HG03442 (cell line): ENCODE measurements at regions not wholly inside any gene's neighbourhood (a gene's known extent, or its start where the extent isn't known, plus 50 kb on each side); places are given as distances from the start of the nearest gene placed in this dataset.
"Not testable (repeated sequence)": the region's sequence is repeated elsewhere in the genome, so short reads cannot be mapped to it uniquely, and the experiment has no call there.

ENCODE experiments used
- ATAC-seq: cut with Tn5 transposase; IDR thresholded peaks from one replicate; pipeline ENCODE4 v1.9.1; 2021; ENCODE audit warnings: mild to moderate bottlenecking, moderate library complexity; ENCODE audit not compliant: unreplicated experiment

DNA sequence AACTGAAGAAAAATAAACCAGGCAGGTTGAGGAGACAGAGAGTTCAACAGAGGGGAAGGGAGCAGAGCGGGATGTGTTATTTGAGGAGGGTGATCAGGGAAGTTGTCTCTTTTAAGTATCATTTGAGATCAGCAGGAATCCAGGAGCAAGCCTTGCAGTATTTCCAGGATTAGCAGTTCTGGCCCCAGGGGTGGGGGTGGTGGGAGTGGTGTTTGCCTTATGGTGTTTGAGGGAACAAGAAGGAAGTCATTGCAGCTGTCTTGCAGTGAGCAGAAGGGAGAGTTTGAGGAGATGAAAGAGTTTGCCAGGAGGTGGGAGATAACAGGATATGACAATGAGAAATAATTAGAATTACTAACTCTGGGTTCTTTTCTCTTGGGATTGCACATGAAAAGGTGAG lies 418.6 kb downstream of the NELL2 start:
- no peak for ATAC-seq

GRCh38 chr12:44454959-44455358 lies 421.2 kb downstream of the NELL2 start:
- not testable (repeated sequence) for ATAC-seq

DNA sequence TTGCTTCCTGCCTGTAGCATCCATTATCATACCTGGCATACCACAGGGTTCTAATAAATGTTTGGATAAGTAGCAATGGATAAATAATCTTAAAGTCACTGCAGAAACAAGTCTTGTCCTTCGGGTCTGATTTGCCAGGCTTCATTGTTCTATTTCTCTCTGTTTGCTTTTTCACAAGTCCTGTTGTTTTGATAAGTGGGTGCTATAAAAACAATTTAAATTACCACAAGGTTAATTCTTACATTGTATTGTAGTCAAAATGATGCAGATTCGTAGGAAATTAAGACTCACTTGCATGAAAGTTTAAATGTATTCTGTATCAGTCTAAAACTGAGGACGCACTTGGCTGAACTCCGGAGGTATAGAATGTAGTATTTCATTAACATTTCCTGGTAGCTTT lies 429.9 kb downstream of the NELL2 start:
- ATAC-seq: no peak

DNA sequence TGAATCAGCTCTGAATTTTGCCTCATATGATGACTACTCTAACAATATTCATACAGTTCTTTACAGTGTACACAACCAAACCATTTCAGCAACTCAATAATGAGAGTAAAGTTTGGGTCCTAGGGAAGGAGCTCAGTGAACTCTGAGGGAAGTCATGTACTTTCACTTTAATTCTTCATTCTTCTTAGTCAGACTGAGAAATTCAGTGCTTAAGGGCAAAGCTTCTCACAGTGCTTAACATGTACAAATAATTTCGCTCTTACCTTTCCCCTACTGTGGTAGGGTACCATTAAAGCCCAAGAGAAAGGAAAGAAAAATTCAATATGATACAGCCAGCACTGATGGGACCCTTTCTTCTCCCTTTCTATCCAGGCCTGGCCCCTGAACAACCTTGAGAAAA lies 435.0 kb downstream of the NELL2 start:
- ATAC-seq: peak; percentile 80
